ENCODE measurements at regions not wholly inside any gene's neighbourhood (a gene's known extent, or its start where the extent isn't known, plus 50 kb on each side); places are given as distances from the start of the nearest gene placed in this dataset.

DNA sequence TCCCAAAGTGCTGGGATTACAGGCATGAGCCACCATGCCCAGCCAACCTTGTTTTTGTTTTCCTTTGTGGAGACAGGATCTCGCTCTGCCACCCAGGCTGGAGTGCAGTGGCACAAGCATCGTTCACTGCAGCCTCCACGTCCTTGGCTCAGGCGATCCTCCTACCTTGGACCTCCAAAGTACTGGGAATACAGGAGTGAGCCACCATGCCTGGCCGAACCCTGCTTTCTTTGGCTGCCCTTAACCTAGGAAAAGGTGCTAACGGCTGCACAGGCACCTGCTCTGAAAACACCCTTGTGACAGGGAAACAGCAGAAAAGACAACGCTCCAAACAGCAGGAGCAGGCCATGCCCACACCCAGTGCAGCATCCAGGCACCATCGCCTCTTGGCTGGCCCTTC is 71.9 kb downstream of the OAT start:
- H3K27ac ChIP-seq: no peak overlapping the region
- no peak overlapping the region for H3K4me3 ChIP-seq

DNA sequence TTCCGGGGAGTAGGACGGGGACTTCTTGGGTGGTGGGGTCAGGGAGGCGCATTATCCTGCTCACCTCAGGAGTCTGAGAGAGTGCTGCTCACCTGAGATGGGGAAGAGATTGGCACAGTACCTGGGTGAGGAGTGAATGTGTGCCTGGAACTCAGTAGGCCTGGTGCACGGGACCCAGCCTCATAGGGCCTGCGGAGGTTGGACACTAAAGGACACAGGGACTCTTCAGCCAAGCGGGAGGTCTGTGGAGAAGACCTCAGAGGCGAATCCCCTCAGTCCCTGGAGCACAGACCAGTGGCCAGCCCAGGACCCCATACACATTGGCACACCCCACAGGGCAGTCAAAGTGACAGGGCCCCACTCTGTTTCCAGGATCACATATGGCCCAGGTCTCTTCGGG is 73.2 kb downstream of the OAT start:
- H3K27ac ChIP-seq: no peak overlapping the region

DNA sequence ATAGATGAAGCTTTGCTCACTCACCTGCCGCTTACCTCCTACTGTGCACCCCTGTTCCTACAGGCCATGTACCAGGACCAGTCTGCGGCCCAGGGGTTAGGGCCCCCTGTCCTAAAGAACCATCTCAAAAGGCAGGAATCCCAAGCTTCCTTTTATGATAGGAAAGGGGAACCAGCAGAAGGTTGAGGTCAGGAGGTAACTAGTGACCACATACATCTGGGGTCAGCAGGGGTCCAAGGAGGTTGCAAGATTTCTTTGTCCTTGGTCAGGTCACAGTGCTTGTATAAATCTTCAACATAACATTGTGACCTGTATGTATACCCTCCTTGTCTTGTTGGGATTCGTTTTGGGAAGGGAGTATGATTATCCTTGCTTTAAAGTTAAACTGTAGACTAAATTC is 73.8 kb downstream of the OAT start:
- Histone ChIP-seq H3K4me3 (no peak overlapping the region), H3K27ac (no peak overlapping the region)

More for the DNA sequence above, 73.2 kb downstream of the OAT start:
- no peak overlapping the region for H3K4me3 ChIP-seq

DNA sequence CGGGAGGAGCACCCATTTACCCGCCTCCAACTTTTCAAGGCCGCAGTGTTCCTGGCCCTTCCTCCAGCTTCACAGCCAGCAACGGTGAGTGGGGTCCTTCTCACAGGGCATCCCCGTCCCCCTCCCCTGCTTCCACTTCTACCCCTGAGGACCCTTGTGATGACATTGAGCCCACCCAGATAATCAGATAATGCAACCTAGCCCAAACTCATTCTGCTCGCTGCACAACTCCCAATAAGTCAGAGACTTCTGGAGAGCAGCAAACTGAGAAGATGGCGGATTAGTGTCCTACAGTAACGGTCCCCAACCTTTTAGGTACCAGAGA is 74.5 kb downstream of the OAT start:
- Histone ChIP-seq H3K27ac (no peak overlapping the region), H3K4me3 (no peak overlapping the region)

DNA sequence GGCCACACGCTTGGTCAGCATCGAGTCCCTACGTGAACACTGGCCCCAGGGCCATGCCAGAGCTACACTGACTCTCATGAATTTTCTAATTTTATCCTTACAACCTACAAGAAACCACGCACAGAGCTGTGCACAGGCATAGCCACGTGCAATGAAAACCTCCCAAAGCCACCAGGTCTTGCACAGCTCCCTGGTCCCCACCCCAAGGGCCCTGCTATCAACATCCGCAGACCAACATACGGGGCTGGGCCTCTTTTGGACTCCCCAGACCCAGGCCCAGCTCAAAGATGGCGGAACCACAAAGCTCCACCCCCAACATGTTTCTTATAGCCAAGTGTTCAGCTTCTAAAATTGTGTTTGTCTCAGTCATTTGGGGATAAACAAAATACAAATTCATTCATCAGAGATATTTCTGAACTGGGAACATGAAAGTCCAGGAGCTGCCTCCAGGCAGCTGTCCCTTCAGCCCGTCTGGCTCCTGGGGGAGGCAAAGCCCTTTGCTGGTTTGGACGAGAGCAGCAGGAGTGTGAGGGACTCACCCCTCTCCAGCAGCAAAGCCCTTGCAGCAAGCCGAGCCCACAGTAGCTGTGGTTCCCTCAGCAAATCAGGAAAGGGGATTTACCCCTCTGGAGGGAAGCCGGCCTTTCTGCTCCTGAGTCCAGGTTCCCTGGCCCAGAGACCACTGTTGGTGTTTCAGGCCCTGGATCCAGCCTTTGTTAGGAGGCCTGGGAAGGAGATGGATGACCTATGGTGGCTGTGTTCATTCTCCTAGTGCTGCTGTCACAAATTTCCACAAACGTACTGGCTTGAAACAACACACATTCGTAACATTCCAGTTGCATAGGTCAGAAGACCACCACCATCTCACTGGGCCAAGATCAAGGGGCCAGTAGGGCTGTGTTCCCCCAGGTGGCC is 75.1 kb downstream of the OAT start:
- H3K27ac ChIP-seq: no peak overlapping the region

DNA sequence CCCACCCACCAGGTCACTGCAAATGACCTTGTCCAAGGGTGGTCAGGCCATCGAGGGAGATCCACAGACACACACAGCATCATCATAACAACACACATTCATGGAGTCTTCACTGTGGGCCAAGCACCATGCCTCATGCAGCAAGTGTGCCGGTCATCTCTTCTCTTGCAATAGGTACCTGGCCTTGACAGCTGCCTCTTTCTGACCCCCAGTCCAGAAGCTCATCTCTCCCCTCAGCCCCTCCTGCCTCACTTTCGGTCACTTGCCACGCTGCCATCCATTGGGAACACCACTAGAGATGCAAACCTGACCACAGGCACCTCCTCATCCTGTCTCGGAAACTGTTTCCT is 75.9 kb downstream of the OAT start:
- Histone ChIP-seq H3K4me3 (no peak overlapping the region), H3K27ac (no peak overlapping the region)

More for the DNA sequence above, 75.1 kb downstream of the OAT start:
- H3K4me3 ChIP-seq: no peak overlapping the region

DNA sequence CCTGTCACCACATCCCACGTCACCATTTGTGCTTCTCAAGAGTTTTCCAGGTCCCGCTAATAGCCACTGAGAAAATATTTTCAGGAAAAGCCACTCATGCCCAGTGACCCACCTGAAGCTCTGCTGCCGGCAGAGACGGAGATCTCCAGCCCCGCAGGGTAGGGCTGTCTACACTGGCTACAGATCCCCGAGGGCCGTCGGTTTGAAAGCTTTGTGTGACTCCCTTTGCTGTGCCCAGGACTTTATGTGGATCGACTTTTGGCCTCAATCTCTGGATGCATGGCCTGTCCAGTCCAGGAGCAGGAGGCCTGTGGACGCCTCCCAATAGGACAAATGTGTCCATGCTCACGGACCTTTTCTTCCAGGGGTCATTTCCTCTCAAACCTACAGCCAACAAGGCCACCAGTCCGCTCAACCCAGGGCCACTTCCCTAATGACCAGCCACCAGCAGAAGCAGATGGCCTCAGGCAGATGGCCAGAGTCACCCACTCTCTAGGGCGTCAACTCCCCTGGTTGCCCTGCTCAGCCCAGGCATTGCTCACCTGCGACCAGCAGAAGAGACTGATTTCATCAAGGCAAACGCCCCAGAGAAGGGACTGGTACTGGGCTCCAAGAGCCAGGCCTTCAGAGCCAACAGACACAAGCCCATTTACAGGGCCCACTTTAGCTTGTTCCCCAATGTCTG is 76.4 kb downstream of the OAT start:
- H3K27ac ChIP-seq: no peak overlapping the region
- no peak overlapping the region for H3K4me3 ChIP-seq

DNA sequence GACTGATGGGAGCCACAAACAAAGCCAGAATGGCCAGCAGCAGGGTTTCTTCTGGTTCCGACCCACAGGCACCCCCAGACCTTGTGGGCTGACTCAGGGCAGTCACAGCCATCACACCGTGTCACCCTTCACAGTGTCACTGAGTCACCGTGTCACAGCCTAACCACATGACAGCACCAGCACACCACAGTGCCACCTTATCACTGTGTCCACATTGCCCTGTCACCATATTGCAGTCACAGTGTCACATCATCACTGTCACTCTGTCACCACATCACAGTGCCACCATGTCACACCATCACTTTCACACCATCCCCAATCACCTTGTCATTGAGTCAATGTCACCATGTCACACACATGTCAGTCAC is 77.0 kb downstream of the OAT start:
- H3K27ac ChIP-seq: peak overlapping the region in 1 of 21 experiments; percentile 42
- H3K4me3 ChIP-seq: no peak overlapping the region

DNA sequence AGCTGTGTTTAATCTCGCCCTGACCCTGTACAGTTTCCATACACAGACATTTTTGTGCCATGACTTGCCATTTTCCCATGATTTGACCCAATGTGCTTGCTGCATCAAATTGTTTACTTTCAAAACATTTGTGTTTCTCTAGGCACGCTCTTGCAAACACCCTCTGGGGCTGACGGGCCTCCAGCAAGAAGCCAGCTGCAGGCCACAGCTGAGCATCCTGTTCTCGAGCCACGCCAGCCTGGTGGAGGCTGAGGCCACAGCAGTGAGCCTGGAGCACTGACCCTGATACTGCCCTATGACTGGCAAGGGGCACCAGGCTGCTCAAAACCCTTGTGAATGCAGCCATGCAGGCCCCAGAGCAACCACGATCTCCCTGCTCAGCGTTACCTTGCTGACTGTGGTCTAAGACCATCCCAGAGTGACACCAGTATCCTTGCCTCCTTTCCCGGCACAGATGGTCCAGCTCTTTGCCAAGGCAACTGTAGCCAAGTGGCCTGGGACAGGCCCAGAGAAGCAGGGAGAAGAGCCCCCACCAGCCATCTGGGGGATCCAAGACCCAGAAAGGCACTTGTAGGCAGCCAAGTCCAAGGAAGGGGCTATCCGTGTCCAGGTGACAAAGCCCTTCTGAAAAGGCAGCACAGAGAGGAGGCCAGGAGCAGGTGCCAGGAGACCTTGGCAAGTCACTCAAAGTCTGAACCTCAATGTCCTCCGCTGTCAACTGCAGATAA is 78.5 kb downstream of the OAT start:
- H3K27ac ChIP-seq: peak overlapping the region in 9 of 21 experiments; percentile 7 to 65 (median 39)
- H3K4me3 ChIP-seq: no peak overlapping the region

DNA sequence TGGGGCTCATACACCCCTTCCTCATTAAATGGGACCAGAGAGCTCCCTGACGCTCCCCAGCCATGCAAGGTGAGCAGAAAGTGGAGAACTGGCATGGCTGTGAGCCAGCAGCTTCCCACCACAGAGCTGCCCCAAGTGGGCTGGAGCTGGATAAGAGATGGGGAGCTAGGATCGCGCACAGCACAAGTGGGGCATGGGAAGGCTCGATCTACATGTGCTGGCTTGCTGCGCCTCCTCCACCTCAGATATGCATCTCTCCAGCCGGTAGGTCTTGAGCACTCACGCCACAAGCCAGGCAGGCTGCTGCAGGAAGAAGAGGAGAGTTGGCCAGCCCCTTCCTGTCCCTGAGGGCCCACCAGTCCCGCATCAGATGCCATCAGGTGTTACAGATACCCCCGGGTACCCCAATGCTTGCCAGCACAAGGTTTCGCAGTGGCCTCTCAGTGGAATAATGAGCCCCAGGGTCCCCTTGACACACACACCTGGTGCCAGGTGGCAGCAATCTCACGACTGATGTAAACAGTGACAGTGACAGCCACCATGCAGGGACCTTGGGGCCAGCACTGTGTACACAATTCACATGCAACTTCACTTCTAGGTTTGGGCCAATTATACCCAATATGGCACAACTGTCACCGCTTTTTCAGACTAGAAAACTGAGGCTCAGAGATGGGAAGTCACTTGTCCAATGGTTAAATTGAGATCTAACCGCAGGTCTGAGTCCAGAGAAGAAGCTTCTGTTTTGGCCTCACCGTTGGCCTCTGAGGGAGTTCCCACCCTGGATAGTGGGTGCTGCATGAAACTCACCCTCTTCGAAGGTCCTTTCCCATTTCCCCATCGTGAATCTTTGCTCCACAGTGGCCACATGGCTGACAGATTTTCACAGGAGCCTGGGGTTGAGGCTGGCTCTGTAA is 79.3 kb downstream of the OAT start:
- no peak overlapping the region for H3K4me3 ChIP-seq
- H3K27ac ChIP-seq: peak overlapping the region in 3 of 21 experiments; percentile 4 to 62 (median 47)

DNA sequence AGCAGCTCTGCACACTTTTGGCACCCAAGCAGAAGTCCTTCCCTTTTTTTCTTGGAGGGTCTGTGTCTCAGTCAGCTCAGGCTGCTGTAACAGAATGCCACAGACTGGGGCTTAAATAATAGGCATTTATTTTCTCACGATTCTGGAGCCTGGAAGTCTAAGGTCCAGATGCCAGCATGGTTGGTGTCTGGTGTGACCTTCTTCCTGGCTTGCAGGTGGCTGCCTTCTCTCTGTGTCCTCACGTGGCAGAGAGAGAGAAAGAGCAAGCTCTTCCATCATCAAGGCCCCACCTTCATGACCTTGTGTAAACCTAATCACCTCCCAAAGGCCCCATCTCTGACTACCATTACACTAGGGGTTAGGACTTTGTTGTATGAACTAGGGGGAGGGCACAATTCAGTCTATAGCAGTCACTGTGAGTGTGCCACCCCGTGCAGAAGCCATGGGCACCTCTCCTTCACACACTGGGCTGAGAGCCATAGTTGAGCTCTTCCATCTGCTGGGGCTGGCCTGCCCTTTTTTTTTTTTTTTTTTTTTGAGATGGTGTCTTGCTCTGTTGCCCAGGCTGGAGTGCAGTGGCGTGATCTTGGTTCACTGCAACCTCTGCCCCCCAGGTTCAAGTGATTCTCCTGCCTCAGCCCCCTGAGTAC is 80.3 kb downstream of the OAT start:
- no peak overlapping the region for H3K4me3 ChIP-seq
- H3K27ac ChIP-seq: no peak overlapping the region

DNA sequence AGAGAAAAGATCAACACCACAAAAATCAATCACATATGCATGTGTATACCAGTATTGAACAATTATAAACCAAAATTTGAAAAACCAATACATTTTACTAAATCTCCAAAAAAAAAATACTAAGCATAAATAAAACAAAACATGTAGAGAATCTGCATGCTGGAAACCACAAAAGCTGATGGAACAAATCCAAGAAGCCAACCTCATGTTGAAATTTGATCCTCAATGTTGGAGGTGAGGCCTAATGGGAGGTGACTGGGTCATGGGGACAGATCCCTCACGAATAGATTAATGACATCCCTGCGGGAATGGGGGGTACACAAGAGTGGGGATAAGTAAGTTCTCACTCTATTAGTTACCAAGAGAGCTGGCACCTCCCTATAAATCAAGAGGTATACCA is 82.5 kb downstream of the OAT start:
- no peak overlapping the region for H3K4me3 ChIP-seq

DNA sequence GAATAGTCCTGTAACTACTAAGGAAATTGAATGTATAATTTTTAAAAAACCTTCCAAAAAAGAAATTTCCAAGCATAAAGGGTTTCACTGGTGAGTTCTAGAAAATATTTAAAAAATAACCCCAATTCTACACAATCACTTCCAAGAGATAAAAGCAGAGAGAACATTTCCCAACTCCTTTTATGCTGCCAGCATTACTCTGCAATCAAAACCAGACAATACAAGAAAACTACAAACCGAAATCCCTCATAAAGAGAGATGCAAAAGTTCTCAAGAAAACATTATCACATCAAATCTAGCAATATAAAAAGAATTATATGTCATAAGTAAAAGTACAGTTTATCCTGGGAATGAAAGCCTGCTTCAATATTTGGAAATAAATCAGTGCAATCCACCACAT is 84.8 kb downstream of the OAT start:
- no peak overlapping the region for H3K27ac ChIP-seq
- H3K4me3 ChIP-seq: no peak overlapping the region

More for the DNA sequence above, 82.5 kb downstream of the OAT start:
- no peak overlapping the region for H3K27ac ChIP-seq

DNA sequence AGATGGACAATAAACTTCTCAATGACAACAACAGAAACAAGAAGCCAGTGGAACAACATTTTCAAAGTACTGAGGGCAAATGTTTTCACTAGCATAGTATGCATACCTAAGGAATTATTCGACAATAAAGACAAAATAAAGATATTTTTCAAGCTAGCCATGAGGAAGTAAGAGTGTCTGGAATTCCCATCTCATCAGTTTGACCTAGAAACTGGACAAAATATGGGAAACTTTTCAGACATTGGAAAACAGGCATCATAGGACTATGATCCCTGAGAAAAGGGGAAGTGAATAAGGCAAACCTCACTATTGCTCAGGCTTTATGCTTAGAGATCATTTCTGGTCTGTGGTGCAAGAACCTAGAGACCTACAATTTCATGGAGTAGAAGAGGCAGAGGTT is 86.3 kb downstream of the OAT start:
- H3K27ac ChIP-seq: no peak overlapping the region

DNA sequence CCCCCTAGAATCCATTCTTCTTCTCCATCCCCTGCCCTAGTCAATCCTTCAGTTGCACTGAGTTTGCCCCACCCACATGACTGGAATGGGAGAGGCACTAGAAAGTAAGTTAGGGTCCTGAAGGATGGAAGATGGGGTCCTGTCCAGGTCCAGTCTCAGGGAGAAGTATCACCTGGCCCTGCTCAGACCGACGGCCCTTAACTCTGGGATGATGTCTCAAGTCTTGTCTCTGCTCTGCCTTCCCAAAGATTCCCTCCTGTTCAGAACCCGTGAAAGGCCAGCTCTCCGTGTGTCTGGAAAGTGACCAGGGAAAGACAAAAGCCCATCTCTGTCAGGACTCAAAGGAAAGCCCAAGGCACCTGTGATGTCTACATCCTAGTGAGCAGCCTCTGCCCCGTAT is 88.8 kb downstream of the OAT start:
- Histone ChIP-seq H3K27ac (no peak overlapping the region), H3K4me3 (no peak overlapping the region)

More for the DNA sequence above, 86.3 kb downstream of the OAT start:
- no peak overlapping the region for H3K4me3 ChIP-seq

DNA sequence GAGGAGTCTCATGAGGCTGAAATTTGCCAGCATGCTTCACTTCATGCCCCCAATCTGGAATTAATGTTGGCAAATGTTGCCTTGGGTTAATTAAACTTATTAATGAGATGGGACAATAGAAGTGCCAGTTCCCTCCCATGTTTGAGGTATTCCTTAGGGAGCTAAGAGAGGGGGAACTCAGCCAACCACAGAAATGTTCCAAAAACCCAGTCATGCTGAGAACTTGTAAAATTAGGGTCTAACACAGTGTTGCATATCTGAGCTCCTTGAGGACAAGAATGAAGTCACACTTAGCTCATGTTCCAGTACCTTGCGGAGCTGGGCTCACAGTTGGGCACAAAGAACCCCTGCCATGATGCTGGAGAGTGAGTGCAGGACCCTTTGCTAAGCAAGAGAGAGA is 89.4 kb downstream of the OAT start:
- no peak overlapping the region for H3K27ac ChIP-seq

DNA sequence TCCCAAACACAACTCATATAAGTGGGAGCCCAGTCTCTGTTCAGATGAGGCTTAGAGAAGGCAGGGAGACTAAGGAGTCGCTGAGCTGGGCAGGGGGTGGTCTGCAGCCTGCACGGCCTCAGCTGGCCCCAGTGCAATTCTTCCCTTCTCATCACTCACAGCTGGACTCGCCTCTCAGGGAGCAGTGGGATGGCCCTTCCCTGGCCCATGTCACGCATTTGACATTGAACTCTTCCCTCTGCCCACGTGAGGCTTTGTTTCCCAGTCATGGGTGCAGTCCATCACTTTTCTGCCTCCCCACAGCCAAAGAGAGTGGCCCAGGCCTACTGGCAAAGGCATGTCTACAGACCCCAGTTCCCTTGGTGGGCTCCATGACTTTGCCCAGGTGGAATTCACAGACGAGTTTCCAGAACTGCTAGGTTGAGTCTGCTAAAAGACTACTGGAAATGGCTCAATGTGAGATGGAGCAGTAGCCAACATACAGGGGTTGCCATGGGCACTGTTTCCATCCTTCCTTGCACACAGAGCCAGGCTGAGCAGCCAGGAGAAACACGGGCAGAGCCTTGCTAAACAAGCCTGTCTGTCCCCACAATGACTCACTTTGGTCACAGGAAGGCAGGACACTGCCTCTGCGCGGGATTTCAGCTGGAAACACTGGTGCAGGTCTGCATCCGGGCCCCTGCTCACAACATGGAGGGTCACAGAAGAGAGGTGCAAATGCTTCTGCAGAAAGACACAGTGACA is 90.1 kb downstream of the OAT start:
- H3K4me3 ChIP-seq: no peak overlapping the region
- no peak overlapping the region for H3K27ac ChIP-seq

More for the DNA sequence above, 89.4 kb downstream of the OAT start:
- no peak overlapping the region for H3K4me3 ChIP-seq

DNA sequence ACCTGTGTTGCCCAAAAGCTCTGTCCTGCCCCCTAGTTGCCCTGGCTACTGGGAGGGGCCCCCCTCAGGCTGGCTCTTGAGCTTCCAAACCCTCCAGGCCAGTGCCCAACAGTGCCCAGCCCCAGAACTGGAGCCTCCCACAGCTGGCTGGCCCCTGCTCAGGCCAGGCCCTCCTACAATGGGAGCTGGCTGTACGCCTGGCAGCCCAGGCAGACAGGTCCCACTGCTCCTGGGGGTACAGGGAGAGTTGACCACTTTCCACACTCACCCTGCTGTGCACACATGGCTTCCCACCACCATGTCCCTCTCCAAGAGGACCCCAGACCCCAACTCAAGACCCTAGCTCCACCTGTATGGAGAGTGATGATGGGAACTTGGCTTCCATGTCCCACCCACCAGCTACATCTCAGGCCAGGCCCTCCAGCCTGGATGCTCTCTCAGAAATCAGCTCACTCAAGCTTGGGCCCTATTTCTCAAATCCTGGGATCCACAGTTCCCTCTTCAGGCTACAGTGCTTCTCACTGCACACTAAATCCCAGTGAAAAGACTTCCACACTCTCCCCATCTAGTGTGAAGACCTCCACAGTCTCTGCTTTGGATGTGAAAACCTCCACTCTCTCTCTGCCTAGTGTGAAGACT is 92.6 kb downstream of the OAT start:
- no peak overlapping the region for H3K27ac ChIP-seq
- H3K4me3 ChIP-seq: no peak overlapping the region
